ENCODE measurements at regions not wholly inside any gene's neighbourhood (a gene's known extent, or its start where the extent isn't known, plus 50 kb on each side); places are given as distances from the start of the nearest gene placed in this dataset.

DNA sequence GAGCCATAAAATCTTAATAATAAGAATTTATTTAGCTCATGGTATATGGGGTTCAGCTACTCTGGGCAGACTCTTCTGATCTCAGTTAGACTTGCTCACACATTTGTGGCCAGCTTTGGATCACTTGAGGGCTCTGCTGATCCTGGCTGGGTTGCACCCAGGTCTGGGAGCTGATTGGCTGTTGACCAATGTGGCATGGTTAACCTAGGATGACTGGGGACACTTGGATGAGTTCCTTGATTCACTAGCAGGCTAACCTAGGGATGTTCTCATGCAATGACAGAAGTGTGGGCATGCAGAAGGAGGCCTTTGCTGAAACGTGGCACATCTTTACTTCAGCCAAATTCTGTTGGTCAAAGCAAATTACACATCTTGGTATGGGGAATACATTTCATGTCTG, 569.5 kb downstream of the UTRN start:
- TF ChIP-seq, protein P1, sequence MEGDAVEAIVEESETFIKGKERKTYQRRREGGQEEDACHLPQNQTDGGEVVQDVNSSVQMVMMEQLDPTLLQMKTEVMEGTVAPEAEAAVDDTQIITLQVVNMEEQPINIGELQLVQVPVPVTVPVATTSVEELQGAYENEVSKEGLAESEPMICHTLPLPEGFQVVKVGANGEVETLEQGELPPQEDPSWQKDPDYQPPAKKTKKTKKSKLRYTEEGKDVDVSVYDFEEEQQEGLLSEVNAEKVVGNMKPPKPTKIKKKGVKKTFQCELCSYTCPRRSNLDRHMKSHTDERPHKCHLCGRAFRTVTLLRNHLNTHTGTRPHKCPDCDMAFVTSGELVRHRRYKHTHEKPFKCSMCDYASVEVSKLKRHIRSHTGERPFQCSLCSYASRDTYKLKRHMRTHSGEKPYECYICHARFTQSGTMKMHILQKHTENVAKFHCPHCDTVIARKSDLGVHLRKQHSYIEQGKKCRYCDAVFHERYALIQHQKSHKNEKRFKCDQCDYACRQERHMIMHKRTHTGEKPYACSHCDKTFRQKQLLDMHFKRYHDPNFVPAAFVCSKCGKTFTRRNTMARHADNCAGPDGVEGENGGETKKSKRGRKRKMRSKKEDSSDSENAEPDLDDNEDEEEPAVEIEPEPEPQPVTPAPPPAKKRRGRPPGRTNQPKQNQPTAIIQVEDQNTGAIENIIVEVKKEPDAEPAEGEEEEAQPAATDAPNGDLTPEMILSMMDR (IDR thresholded peaks at IDR 0.05; ENCODE audit: partially characterized antibody, unreplicated experiment), result no peak
- Mint-ChIP-seq H3K27ac (ENCODE audit: unreplicated experiment) (no peak overlapping the region), H3K4me1 (ENCODE audit: low read depth, unreplicated experiment) (peaks cover 3% of the 10 kb centered on the region), H3K27me3 (ENCODE audit: unreplicated experiment) (peaks cover 2% of the 10 kb centered on the region), H3K36me3 (ENCODE audit: unreplicated experiment) (no peaks in the 10 kb centered on the region), H3K9me3 (ENCODE audit: unreplicated experiment) (no peaks in the 10 kb centered on the region), H3K4me3 (ENCODE audit: unreplicated experiment) (no peak overlapping the region)
- DNase-seq, result no peak

DNA sequence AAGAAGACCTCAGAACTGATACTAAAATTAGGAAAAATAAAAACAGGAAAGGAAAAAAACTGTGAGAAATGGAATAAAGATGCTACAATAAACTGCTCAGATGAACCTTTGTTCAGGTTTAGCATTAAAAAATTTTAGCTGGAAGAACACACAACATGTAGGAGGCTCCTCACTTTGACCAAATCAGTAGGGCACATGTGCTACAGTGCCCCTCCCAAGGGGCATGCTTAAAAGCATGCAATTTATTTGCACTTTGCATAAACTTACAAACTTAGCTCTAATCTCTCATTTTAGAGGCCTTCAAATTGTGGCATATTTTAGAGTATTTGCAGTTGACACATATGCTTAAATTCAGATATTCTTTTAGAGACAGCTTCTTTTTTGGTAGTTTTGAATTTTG, 570.2 kb downstream of the UTRN start:
- Mint-ChIP-seq H3K4me1 (ENCODE audit: low read depth, unreplicated experiment) (peaks cover 3% of the 10 kb centered on the region), H3K36me3 (ENCODE audit: unreplicated experiment) (no peaks in the 10 kb centered on the region), H3K9me3 (ENCODE audit: unreplicated experiment) (no peaks in the 10 kb centered on the region), H3K27me3 (ENCODE audit: unreplicated experiment) (peaks cover 2% of the 10 kb centered on the region), H3K4me3 (ENCODE audit: unreplicated experiment) (no peak overlapping the region), H3K27ac (ENCODE audit: unreplicated experiment) (no peak overlapping the region)
- TF ChIP-seq, protein P1 (IDR thresholded peaks at IDR 0.05; ENCODE audit: partially characterized antibody, unreplicated experiment), result no peak
- DNase-seq, result no peak

DNA sequence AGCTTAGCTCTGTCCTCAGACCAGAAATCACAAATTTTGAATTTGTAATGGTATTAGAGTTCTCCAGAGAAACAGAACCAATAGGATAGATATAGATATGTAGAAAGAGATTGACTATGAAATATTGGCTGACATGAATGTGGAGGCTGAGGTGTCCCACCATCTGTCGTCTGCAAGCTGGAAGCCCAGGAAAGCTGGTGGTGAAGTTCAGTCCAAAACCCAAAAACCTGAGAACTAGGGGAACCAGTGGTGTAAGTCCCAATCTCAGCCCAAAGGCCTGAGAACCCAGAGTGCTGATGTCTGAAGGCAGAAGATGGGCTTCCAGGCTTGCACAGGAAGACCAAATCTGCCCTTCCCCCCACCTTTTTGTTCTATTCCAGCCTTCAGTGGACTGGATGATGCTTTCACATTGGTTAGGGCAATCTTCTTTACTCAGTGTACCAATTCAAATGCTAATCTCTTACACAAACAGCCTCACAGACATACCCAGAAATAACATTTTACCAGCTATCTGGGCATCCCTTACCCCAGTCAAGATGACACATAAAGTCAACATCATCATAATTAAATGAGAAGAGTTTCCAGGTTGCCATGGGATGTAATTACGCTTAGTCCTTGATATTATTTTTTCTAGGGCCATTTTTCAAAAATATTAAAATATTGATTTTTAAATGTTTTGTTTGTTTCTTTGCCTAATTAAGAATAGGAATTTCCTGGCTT, 570.8 kb downstream of the UTRN start:
- no peak for DNase-seq
- TF ChIP-seq, protein P1 (IDR thresholded peaks at IDR 0.05; ENCODE audit: partially characterized antibody, unreplicated experiment), result no peak
- no peaks in the 10 kb centered on the region for H3K36me3 Mint-ChIP-seq (ENCODE audit: unreplicated experiment)
- H3K9me3 Mint-ChIP-seq (ENCODE audit: unreplicated experiment), result no peaks in the 10 kb centered on the region
- no peak overlapping the region for H3K4me3 Mint-ChIP-seq (ENCODE audit: unreplicated experiment)
- peaks cover 3% of the 10 kb centered on the region for H3K4me1 Mint-ChIP-seq (ENCODE audit: low read depth, unreplicated experiment)
- no peak overlapping the region for H3K27ac Mint-ChIP-seq (ENCODE audit: unreplicated experiment)
- no peaks in the 10 kb centered on the region for H3K27me3 Mint-ChIP-seq (ENCODE audit: unreplicated experiment)

DNA sequence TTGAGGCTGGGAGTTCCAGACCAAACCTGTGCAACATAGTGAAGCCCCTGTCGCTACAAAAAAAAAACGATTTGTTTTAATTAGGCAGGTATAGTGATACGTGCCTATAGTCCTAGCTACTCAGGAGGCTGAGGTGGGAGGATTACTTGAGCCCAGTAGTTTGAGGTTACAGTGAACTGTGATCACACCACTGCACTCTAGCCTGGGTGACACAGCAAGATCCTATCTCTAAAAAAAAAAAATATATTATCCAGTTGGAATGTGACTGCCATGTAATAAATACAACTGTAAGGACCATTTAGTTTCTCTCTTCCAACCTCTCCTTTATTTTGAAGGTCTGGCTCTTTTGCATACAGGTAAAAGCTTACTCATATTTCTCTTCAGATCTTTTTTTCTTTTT, 571.5 kb downstream of the UTRN start:
- Mint-ChIP-seq H3K4me3 (ENCODE audit: unreplicated experiment) (no peak overlapping the region), H3K27ac (ENCODE audit: unreplicated experiment) (no peak overlapping the region), H3K36me3 (ENCODE audit: unreplicated experiment) (no peaks in the 10 kb centered on the region), H3K9me3 (ENCODE audit: unreplicated experiment) (no peaks in the 10 kb centered on the region), H3K4me1 (ENCODE audit: low read depth, unreplicated experiment) (peaks cover 3% of the 10 kb centered on the region), H3K27me3 (ENCODE audit: unreplicated experiment) (no peaks in the 10 kb centered on the region)
- DNase-seq, result no peak
- TF ChIP-seq, protein P1 (IDR thresholded peaks at IDR 0.05; ENCODE audit: partially characterized antibody, unreplicated experiment), result no peak

DNA sequence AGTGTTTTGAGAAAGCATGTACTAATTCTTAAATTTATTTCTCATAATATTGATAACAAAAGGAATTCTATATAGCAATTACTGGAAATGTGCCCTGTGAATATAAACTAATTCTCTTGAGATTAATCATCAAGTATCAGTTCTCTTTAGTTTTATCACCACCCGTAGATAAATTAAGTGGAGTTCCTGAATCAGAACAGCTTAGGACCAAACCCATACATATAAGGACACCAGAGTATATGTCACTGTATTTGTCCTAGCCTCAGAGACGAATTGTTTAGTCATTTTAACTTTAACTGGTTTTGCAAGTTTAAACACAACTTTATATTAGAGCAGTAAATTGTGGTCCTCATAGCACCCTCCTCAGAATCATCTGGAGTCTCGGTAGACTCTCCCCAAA, 572.0 kb downstream of the UTRN start:
- TF ChIP-seq, protein P1 (IDR thresholded peaks at IDR 0.05; ENCODE audit: partially characterized antibody, unreplicated experiment), result no peak
- no peak for DNase-seq
- H3K27me3 Mint-ChIP-seq (ENCODE audit: unreplicated experiment), result no peaks in the 10 kb centered on the region
- H3K4me3 Mint-ChIP-seq (ENCODE audit: unreplicated experiment), result no peak overlapping the region
- no peaks in the 10 kb centered on the region for H3K36me3 Mint-ChIP-seq (ENCODE audit: unreplicated experiment)
- H3K9me3 Mint-ChIP-seq (ENCODE audit: unreplicated experiment), result peaks cover under 1% of the 10 kb centered on the region
- peaks cover 3% of the 10 kb centered on the region for H3K4me1 Mint-ChIP-seq (ENCODE audit: low read depth, unreplicated experiment)
- no peak overlapping the region for H3K27ac Mint-ChIP-seq (ENCODE audit: unreplicated experiment)
